ENCODE measurements at regions not wholly inside any gene's neighbourhood (a gene's known extent, or its start where the extent isn't known, plus 50 kb on each side); places are given as distances from the start of the nearest gene placed in this dataset.

GRCh38 chrX:33298622-33299021 is 87.3 kb upstream of the DMD start:
- no peak overlapping the region for H3K27ac Mint-ChIP-seq
- DNase-seq (ENCODE audit: low spot score in 2 of 2): no peak
- no peak for ATAC-seq (ENCODE audit: low read depth)
- no peaks in the 10 kb centered on the region for H3K4me1 Mint-ChIP-seq
- no peaks in the 10 kb centered on the region for H3K36me3 Mint-ChIP-seq
- H3K27me3 Mint-ChIP-seq: no peaks in the 10 kb centered on the region
- H3K4me3 Mint-ChIP-seq: no peak overlapping the region
- no peaks in the 10 kb centered on the region for H3K9me3 Mint-ChIP-seq

GRCh38 chrX:33285550-33285949 is 74.2 kb upstream of the DMD start:
- DNase-seq (ENCODE audit: low spot score in 2 of 2) (no peak), ATAC-seq (ENCODE audit: low read depth) (no peak)
- no peaks in the 10 kb centered on the region for H3K36me3 Mint-ChIP-seq
- H3K9me3 Mint-ChIP-seq: peaks cover 1% of the 10 kb centered on the region
- H3K4me3 Mint-ChIP-seq: no peak overlapping the region
- no peaks in the 10 kb centered on the region for H3K4me1 Mint-ChIP-seq
- no peak overlapping the region for H3K27ac Mint-ChIP-seq
- H3K27me3 Mint-ChIP-seq: no peaks in the 10 kb centered on the region

GRCh38 chrX:33277046-33277445 is 65.7 kb upstream of the DMD start:
- ATAC-seq (ENCODE audit: low read depth) (no peak), DNase-seq (ENCODE audit: low spot score in 2 of 2) (no peak)
- H3K27ac Mint-ChIP-seq: no peak overlapping the region
- no peaks in the 10 kb centered on the region for H3K36me3 Mint-ChIP-seq
- no peaks in the 10 kb centered on the region for H3K4me1 Mint-ChIP-seq
- no peak overlapping the region for H3K4me3 Mint-ChIP-seq
- no peaks in the 10 kb centered on the region for H3K27me3 Mint-ChIP-seq
- peaks cover 1% of the 10 kb centered on the region for H3K9me3 Mint-ChIP-seq

- Mint-ChIP-seq H3K4me1 (no peaks in the 10 kb centered on the region), H3K27ac (no peak overlapping the region)
- no peak for ATAC-seq (ENCODE audit: low read depth)
These were observed 62.2 kb upstream of the DMD start for GRCh38 chrX:33273535-33273934.

GRCh38 chrX:33272986-33273385 is 61.6 kb upstream of the DMD start:
- Mint-ChIP-seq H3K9me3 (peaks cover 1% of the 10 kb centered on the region), H3K4me1 (no peaks in the 10 kb centered on the region), H3K27ac (no peak overlapping the region), H3K36me3 (no peaks in the 10 kb centered on the region), H3K27me3 (no peaks in the 10 kb centered on the region), H3K4me3 (no peak overlapping the region)
- no peak for DNase-seq (ENCODE audit: low spot score in 2 of 2)
- no peak for ATAC-seq (ENCODE audit: low read depth)

More at GRCh38 chrX:33273535-33273934, 62.2 kb upstream of the DMD start:
- Mint-ChIP-seq H3K9me3 (peaks cover 1% of the 10 kb centered on the region), H3K27me3 (no peaks in the 10 kb centered on the region), H3K4me3 (no peak overlapping the region), H3K36me3 (no peaks in the 10 kb centered on the region)
- DNase-seq (ENCODE audit: low spot score in 2 of 2): no peak
